ENCODE measurements at regions not wholly inside any gene's neighbourhood (a gene's known extent, or its start where the extent isn't known, plus 50 kb on each side); places are given as distances from the start of the nearest gene placed in this dataset.

GRCh38 chr1:163973586-163973985 lies 585.4 kb upstream of the PBX1 start:
- TF ChIP-seq BHLHE40 (IDR thresholded peaks at IDR 0.05; ENCODE audit: borderline replicate concordance) (no peak), SUZ12 (IDR thresholded peaks at IDR 0.05) (no peak), FOXK2 (IDR thresholded peaks at IDR 0.05) (no peak), ZNF384 (IDR thresholded peaks at IDR 0.05) (no peak), FOXA1 (IDR thresholded peaks at IDR 0.05) (no peak), FOXM1 (IDR thresholded peaks at IDR 0.05; ENCODE audit: borderline replicate concordance) (no peak), TARDBP (IDR thresholded peaks at IDR 0.05) (no peak), NFRKB (IDR thresholded peaks at IDR 0.05) (no peak), ELF4 (IDR thresholded peaks at IDR 0.05) (no peak)
